ENCODE measurements at regions not wholly inside any gene's neighbourhood (a gene's known extent, or its start where the extent isn't known, plus 50 kb on each side); places are given as distances from the start of the nearest gene placed in this dataset.

DNA sequence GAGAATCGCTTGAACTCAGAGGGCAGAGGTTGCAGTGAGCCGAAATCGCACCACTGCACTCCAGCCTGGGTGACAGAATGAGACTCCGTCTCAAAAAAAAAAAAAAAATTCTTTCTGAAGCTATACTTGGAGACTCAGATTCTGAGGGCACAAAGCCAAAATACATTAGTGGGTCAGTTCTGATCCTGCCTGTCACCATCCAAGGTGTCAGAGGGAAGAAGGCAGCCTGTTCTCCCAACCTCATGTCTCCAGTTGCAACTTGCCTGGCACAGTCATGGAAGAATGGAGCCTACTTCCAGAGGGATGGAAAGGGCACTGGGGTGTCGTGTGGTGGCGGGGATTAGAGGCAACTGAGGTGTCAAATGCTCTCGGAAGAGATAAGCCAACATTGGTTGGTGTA is 104.8 kb upstream of the GATA6 start:
- POLR2A ChIA-PET = no interaction called here
- no peak overlapping the region for H3K9ac ChIP-seq (ENCODE audit: low read length)
- no peaks in the 10 kb centered on the region for H3K9me2 ChIP-seq (ENCODE audit: insufficient read depth)
- no peak for ATAC-seq
- RAD21 ChIA-PET (ENCODE audit: low non-redundant PET in 1 of 2, low total read pairs in 2 of 2, uncharacterized antibody in 2 of 2, unreplicated experiment in 2 of 2) = no interaction called here
- no peaks in the 10 kb centered on the region for H3K9me3 ChIP-seq (ENCODE audit: control insufficient read depth in 1 of 2, insufficient read depth in 1 of 2, low read depth in 1 of 2, low read length in 2 of 2)
- H3K4me1 ChIP-seq (ENCODE audit: control insufficient read depth in 1 of 2, insufficient read depth in 2 of 2, low read length in 2 of 2) = no peaks in the 10 kb centered on the region
- no peaks in the 10 kb centered on the region for H4K20me1 ChIP-seq (ENCODE audit: insufficient read depth)
- no TSS peak for BruUV-seq (replicated peaks)
- no peaks in the 10 kb centered on the region for H3K27me3 ChIP-seq (ENCODE audit: insufficient read depth, low read length)
- CTCF ChIA-PET = no interaction called here
- H3K4me2 ChIP-seq (ENCODE audit: low read length) = no peak overlapping the region
- H3K36me3 ChIP-seq (ENCODE audit: control insufficient read depth in 1 of 2, insufficient read depth in 2 of 2, low read length in 2 of 2) = no peaks in the 10 kb centered on the region
- no peak overlapping the region for H2AFZ ChIP-seq (ENCODE audit: low read depth, low read length, poor library complexity, severe bottlenecking)
- intact Hi-C loops (cut with micrococcal nuclease) = no loop called here
- TF ChIP-seq POLR2A (IDR thresholded peaks at IDR 0.05; ENCODE audit: borderline replicate concordance, extremely low read depth, insufficient read depth, insufficient read length) = no peak
- H3K79me2 ChIP-seq (ENCODE audit: insufficient read depth, low read length) = no peaks in the 10 kb centered on the region
- no peak overlapping the region for H3K4me3 ChIP-seq (replicated peaks in 1 of 2; ENCODE audit: low read depth in 1 of 2, low read length in 2 of 2)
- no peak for DNase-seq (ENCODE audit: low read depth, low spot score)
- H3K27ac ChIP-seq (ENCODE audit: low read depth, low read length) = no peak overlapping the region

GRCh38 chr18:22065311-22065710 is 104.1 kb upstream of the GATA6 start:
- RAD21 ChIA-PET (ENCODE audit: low non-redundant PET in 1 of 2, low total read pairs in 2 of 2, uncharacterized antibody in 2 of 2, unreplicated experiment in 2 of 2) = no interaction called here
- H3K27ac ChIP-seq (ENCODE audit: low read depth, low read length) = no peak overlapping the region
- intact Hi-C loops (cut with micrococcal nuclease) = no loop called here
- H3K4me2 ChIP-seq (ENCODE audit: low read length) = no peak overlapping the region
- no peaks in the 10 kb centered on the region for H3K9me2 ChIP-seq (ENCODE audit: insufficient read depth)
- POLR2A ChIA-PET = no interaction called here
- DNase-seq (ENCODE audit: low read depth, low spot score) (no peak), ATAC-seq (no peak)
- H3K4me1 ChIP-seq (ENCODE audit: control insufficient read depth in 1 of 2, insufficient read depth in 2 of 2, low read length in 2 of 2) = no peaks in the 10 kb centered on the region
- TF ChIP-seq ZFX (IDR thresholded peaks at IDR 0.05) (no peak), POLR2A (IDR thresholded peaks at IDR 0.05; ENCODE audit: borderline replicate concordance, extremely low read depth, insufficient read depth, insufficient read length) (no peak), ELF1 (IDR thresholded peaks at IDR 0.05; ENCODE audit: borderline replicate concordance, low read depth) (no peak)
- no peaks in the 10 kb centered on the region for H3K27me3 ChIP-seq (ENCODE audit: insufficient read depth, low read length)
- no peak overlapping the region for H3K4me3 ChIP-seq (replicated peaks in 1 of 2; ENCODE audit: low read depth in 1 of 2, low read length in 2 of 2)
- H2AFZ ChIP-seq (ENCODE audit: low read depth, low read length, poor library complexity, severe bottlenecking) = no peak overlapping the region
- no peaks in the 10 kb centered on the region for H4K20me1 ChIP-seq (ENCODE audit: insufficient read depth)
- no TSS peak for BruUV-seq (replicated peaks)
- no peaks in the 10 kb centered on the region for H3K9me3 ChIP-seq (ENCODE audit: control insufficient read depth in 1 of 2, insufficient read depth in 1 of 2, low read depth in 1 of 2, low read length in 2 of 2)
- no peak overlapping the region for H3K9ac ChIP-seq (ENCODE audit: low read length)
- CTCF ChIA-PET = no interaction called here
- H3K36me3 ChIP-seq (ENCODE audit: control insufficient read depth in 1 of 2, insufficient read depth in 2 of 2, low read length in 2 of 2) = no peaks in the 10 kb centered on the region
- H3K79me2 ChIP-seq (ENCODE audit: insufficient read depth, low read length) = no peaks in the 10 kb centered on the region

- Histone ChIP-seq H4K20me1 (ENCODE audit: insufficient read depth) (no peaks in the 10 kb centered on the region), H3K9me3 (ENCODE audit: control insufficient read depth in 1 of 2, insufficient read depth in 1 of 2, low read depth in 1 of 2, low read length in 2 of 2) (no peaks in the 10 kb centered on the region), H3K4me3 (replicated peaks in 1 of 2; ENCODE audit: low read depth in 1 of 2, low read length in 2 of 2) (no peak overlapping the region), H3K9ac (ENCODE audit: low read length) (no peak overlapping the region), H3K79me2 (ENCODE audit: insufficient read depth, low read length) (no peaks in the 10 kb centered on the region), H3K27me3 (ENCODE audit: insufficient read depth, low read length) (no peaks in the 10 kb centered on the region), H3K36me3 (ENCODE audit: control insufficient read depth in 1 of 2, insufficient read depth in 2 of 2, low read length in 2 of 2) (no peaks in the 10 kb centered on the region), H3K27ac (ENCODE audit: low read depth, low read length) (no peak overlapping the region), H3K4me1 (ENCODE audit: control insufficient read depth in 1 of 2, insufficient read depth in 2 of 2, low read length in 2 of 2) (no peaks in the 10 kb centered on the region), H2AFZ (ENCODE audit: low read depth, low read length, poor library complexity, severe bottlenecking) (no peak overlapping the region), H3K9me2 (ENCODE audit: insufficient read depth) (no peaks in the 10 kb centered on the region), H3K4me2 (ENCODE audit: low read length) (no peak overlapping the region)
- BruUV-seq (replicated peaks) = no TSS peak
- CTCF ChIA-PET = no interaction called here
- DNase-seq (ENCODE audit: low read depth, low spot score) = no peak
- no peak for ATAC-seq
- intact Hi-C loops (cut with micrococcal nuclease) = no loop called here
- RAD21 ChIA-PET (ENCODE audit: low non-redundant PET in 1 of 2, low total read pairs in 2 of 2, uncharacterized antibody in 2 of 2, unreplicated experiment in 2 of 2) = no interaction called here
- POLR2A ChIA-PET = no interaction called here
- TF ChIP-seq EZH2phosphoT487 (IDR thresholded peaks at IDR 0.05; ENCODE audit: borderline replicate concordance) (no peak), POLR2A (IDR thresholded peaks at IDR 0.05; ENCODE audit: borderline replicate concordance, extremely low read depth, insufficient read depth, insufficient read length) (no peak), ZFX (IDR thresholded peaks at IDR 0.05) (no peak), JUND (IDR thresholded peaks at IDR 0.05) (no peak), SIN3A (IDR thresholded peaks at IDR 0.05; ENCODE audit: low read depth) (no peak), EZH2 (IDR thresholded peaks at IDR 0.05) (no peak), ELF1 (IDR thresholded peaks at IDR 0.05; ENCODE audit: borderline replicate concordance, low read depth) (no peak), SP1 (IDR thresholded peaks at IDR 0.05; ENCODE audit: low read depth) (no peak), CBX3 (IDR thresholded peaks at IDR 0.05; ENCODE audit: low read depth) (no peak), SRF (IDR thresholded peaks at IDR 0.05; ENCODE audit: low read depth) (no peak), ATF3 (IDR thresholded peaks at IDR 0.05) (no peak), POLR2AphosphoS5 (IDR thresholded peaks at IDR 0.05; ENCODE audit: low read depth, low read length) (no peak), FOSL1 (IDR thresholded peaks at IDR 0.05; ENCODE audit: low read depth) (no peak), ZNF274 (IDR thresholded peaks at IDR 0.05; ENCODE audit: low read depth, low read length) (no peak)
- TF ChIP-seq, protein P1, sequence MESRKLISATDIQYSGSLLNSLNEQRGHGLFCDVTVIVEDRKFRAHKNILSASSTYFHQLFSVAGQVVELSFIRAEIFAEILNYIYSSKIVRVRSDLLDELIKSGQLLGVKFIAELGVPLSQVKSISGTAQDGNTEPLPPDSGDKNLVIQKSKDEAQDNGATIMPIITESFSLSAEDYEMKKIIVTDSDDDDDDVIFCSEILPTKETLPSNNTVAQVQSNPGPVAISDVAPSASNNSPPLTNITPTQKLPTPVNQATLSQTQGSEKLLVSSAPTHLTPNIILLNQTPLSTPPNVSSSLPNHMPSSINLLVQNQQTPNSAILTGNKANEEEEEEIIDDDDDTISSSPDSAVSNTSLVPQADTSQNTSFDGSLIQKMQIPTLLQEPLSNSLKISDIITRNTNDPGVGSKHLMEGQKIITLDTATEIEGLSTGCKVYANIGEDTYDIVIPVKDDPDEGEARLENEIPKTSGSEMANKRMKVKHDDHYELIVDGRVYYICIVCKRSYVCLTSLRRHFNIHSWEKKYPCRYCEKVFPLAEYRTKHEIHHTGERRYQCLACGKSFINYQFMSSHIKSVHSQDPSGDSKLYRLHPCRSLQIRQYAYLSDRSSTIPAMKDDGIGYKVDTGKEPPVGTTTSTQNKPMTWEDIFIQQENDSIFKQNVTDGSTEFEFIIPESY (IDR thresholded peaks at IDR 0.05; ENCODE audit: extremely low read depth, insufficient replicate concordance, low read length) = no peak
Measured at GRCh38 chr18:22066083-22066485, 103.3 kb upstream of the GATA6 start.

Data from HCT116 (cell line).